B cell (primary cell): ENCODE measurements at regions not wholly inside any gene's neighbourhood (a gene's known extent, or its start where the extent isn't known, plus 50 kb on each side); places are given as distances from the start of the nearest gene placed in this dataset.

Experiments
- ATAC-seq: fragments of 200-7000 bp; cut with Tn5 transposase; one replicate; pipeline ENCODE4 v1.10.0; 2021; ENCODE audit warnings: low read depth, mild to moderate bottlenecking, moderate number of reproducible peaks, moderate library complexity
- CTCF ChIA-PET: fragments of 350-600 bp; sonication (Branson Sonifier 250); formaldehyde crosslinking; loops from one replicate; lab custom pipeline; 2021; ENCODE audit warnings: antibody characterized with exemption, inconsistent platforms; lab: Charles Lee
- POLR2A ChIA-PET: fragments of 350-600 bp; sonication (Branson Sonifier 250); formaldehyde crosslinking; loops from one replicate; lab custom pipeline; 2021; ENCODE audit warnings: antibody characterized with exemption; lab: Charles Lee
- DNase-seq: peaks from one replicate; pipeline ENCODE4 v3.0.0; 2013
- H2AFZ ChIP-seq: 2 replicates; pipeline ENCODE4 v1.6.1; 2012; ENCODE audit warnings: mild to moderate bottlenecking, low read depth, low read length; ENCODE audit not compliant: insufficient read depth, poor library complexity, severe bottlenecking
- H3K27ac ChIP-seq, 2 donors: 1 replicate in 1 of 2; 2 replicates in 1 of 2; pipeline ENCODE4 v1.5.1; 2012 to 2013; ENCODE audit warnings: low read length in 2 of 2, mild to moderate bottlenecking in 2 of 2, moderate library complexity in 1 of 2
- H3K27me3 ChIP-seq, 4 experiments: fragments of 200-600 bp in 1 of 4; sonication (generic) in 1 of 4; replicated peaks in 1 of 4; 1 replicate in 2 of 4; 2 replicates in 2 of 4; pipeline versions ENCODE4 v1.6.1 to v1.7.0; 2013 to 2016; ENCODE audit warnings: low read length in 3 of 4, mild to moderate bottlenecking in 2 of 4, mixed read lengths in 1 of 4, moderate library complexity in 1 of 4; ENCODE audit not compliant: insufficient read depth in 4 of 4, control insufficient read depth in 3 of 4; ENCODE audit errors: control extremely low read depth in 1 of 4
- H3K36me3 ChIP-seq, 2 experiments: replicated peaks in 1 of 2; 1 replicate in 1 of 2; 2 replicates in 1 of 2; pipeline versions ENCODE4 v1.6.1 to v1.7.1; 2013; ENCODE audit warnings: low read length in 1 of 2; ENCODE audit not compliant: insufficient read depth in 2 of 2, control insufficient read depth in 1 of 2; ENCODE audit errors: control extremely low read depth in 1 of 2, extremely low read depth in 1 of 2
- H3K4me1 ChIP-seq, 2 donors: fragments of 200-600 bp in 1 of 2; sonication (generic) in 1 of 2; 1 replicate in 1 of 2; 2 replicates in 1 of 2; pipeline versions ENCODE4 v1.5.1 to v1.6.1; 2013 to 2017; ENCODE audit warnings: low read length in 2 of 2; ENCODE audit not compliant: control insufficient read depth in 2 of 2, insufficient read depth in 2 of 2
- H3K4me2 ChIP-seq: replicated peaks from 2 replicates; pipeline ENCODE3; 2012; ENCODE audit warnings: mild to moderate bottlenecking, low read depth, low read length; ENCODE audit not compliant: poor library complexity, severe bottlenecking
- H3K4me3 ChIP-seq, 5 experiments: fragments of 200-600 bp in 1 of 5; sonication (generic) in 1 of 5; 1 replicate in 3 of 5; 2 replicates in 2 of 5; pipeline versions ENCODE4 v1.5.1 to v1.7.0; 2011 to 2016; ENCODE audit warnings: low read length in 4 of 5, mild to moderate bottlenecking in 4 of 5, low read depth in 2 of 5, control low read depth in 1 of 5, moderate library complexity in 1 of 5; ENCODE audit not compliant: insufficient read depth in 1 of 5; ENCODE audit errors: control extremely low read depth in 1 of 5, extremely low read depth in 1 of 5
- H3K79me2 ChIP-seq: fragments of 200-600 bp; sonication (generic); one replicate; pipeline ENCODE4 v1.6.0; 2016; ENCODE audit warnings: low read length; ENCODE audit not compliant: control insufficient read depth, insufficient read depth
- H3K9ac ChIP-seq: fragments of 200-600 bp; sonication (generic); 2 replicates; pipeline ENCODE4 v1.6.1; 2017; ENCODE audit warnings: mild to moderate bottlenecking, low read length, moderate library complexity
- H3K9me3 ChIP-seq, 3 donors: one replicate each; pipeline versions ENCODE4 v1.6.1 to v1.7.1; 2013; ENCODE audit warnings: low read length in 2 of 3; ENCODE audit not compliant: control insufficient read depth in 2 of 3, insufficient read depth in 1 of 3; ENCODE audit errors: control extremely low read depth in 1 of 3
- H4K20me1 ChIP-seq: 2 replicates; pipeline ENCODE4 v1.6.0; 2012; ENCODE audit warnings: mild to moderate bottlenecking, low read length; ENCODE audit not compliant: insufficient read depth, control insufficient read depth, poor library complexity, severe bottlenecking
- H3K27ac Mint-ChIP-seq: one replicate; pipeline ENCODE4 v1.8.0; 2021; ENCODE audit warnings: mixed read lengths
- H3K27me3 Mint-ChIP-seq: one replicate; pipeline ENCODE4 v1.8.0; 2021; ENCODE audit warnings: mixed read lengths
- H3K4me1 Mint-ChIP-seq: one replicate; pipeline ENCODE4 v1.8.0; 2021; ENCODE audit warnings: mixed read lengths
- H3K4me3 Mint-ChIP-seq: one replicate; pipeline ENCODE4 v1.8.0; 2021; ENCODE audit warnings: mixed read lengths
- H3K9me3 Mint-ChIP-seq: one replicate; pipeline ENCODE4 v1.8.0; 2022; ENCODE audit warnings: mixed read lengths; ENCODE audit not compliant: insufficient read depth
- CTCF ChIP-seq: fragments of 200-600 bp; IDR thresholded peaks from one replicate; pipeline ENCODE4 v1.8.0; 2022; ENCODE audit warnings: antibody characterized with exemption, mild to moderate bottlenecking
- EZH2 ChIP-seq: IDR thresholded peaks from 2 replicates; pipeline ENCODE4 v1.6.1; 2012; ENCODE audit warnings: borderline replicate concordance, low read depth, mild to moderate bottlenecking, moderate library complexity, low read length; ENCODE audit not compliant: insufficient read depth, poor library complexity, severe bottlenecking
- WGBS: methylation state at CpG from one replicate; pipeline ENCODE4 v1.1.5; 2013; ENCODE audit warnings: missing lambda C conversion rate; ENCODE audit not compliant: insufficient coverage; 5-methylcytosine and 5-hydroxymethylcytosine counted together
- intact Hi-C: fragments of 100-400 bp; cut with micrococcal nuclease; formaldehyde crosslinking; loops from one replicate; pipeline ENCODE4 v1.10.0; 2022

- DNase-seq (no peak), ATAC-seq (no peak)
- no peaks in the 10 kb centered on the region for H3K27me3 Mint-ChIP-seq
- Histone ChIP-seq H3K9me3 (no peaks in the 10 kb centered on the region), H4K20me1 (no peaks in the 10 kb centered on the region), H3K36me3 (no peaks in the 10 kb centered on the region), H3K27ac (no peak overlapping the region), H3K4me3 (no peak overlapping the region), H3K4me2 (no peak overlapping the region), H3K9ac (no peak overlapping the region), H3K27me3 (no peaks in the 10 kb centered on the region), H3K4me1 (no peaks in the 10 kb centered on the region), H3K79me2 (no peaks in the 10 kb centered on the region), H2AFZ (no peak overlapping the region)
- ChIA-PET CTCF (no interaction called here), POLR2A (no interaction called here)
- H3K4me1 Mint-ChIP-seq: no peaks in the 10 kb centered on the region
- H3K9me3 Mint-ChIP-seq: peaks cover 4% of the 10 kb centered on the region
- TF ChIP-seq EZH2: no peak
- TF ChIP-seq CTCF: no peak
- no peak overlapping the region for H3K4me3 Mint-ChIP-seq
- intact Hi-C loops: no loop called here
- H3K27ac Mint-ChIP-seq: no peak overlapping the region
Observed at GRCh38 chr14:25436906-25437305, 387.0 kb upstream of the STXBP6 start.

- Mint-ChIP-seq H3K4me1 (no peaks in the 10 kb centered on the region), H3K9me3 (peaks cover 4% of the 10 kb centered on the region), H3K27ac (no peak overlapping the region), H3K4me3 (no peak overlapping the region), H3K27me3 (no peaks in the 10 kb centered on the region)
- H4K20me1 ChIP-seq: no peaks in the 10 kb centered on the region
- no peaks in the 10 kb centered on the region for H3K79me2 ChIP-seq
- ChIA-PET CTCF (no interaction called here), POLR2A (no interaction called here)
- H3K4me2 ChIP-seq: no peak overlapping the region
- H2AFZ ChIP-seq: no peak overlapping the region
- no peaks in the 10 kb centered on the region for H3K4me1 ChIP-seq
- H3K9me3 ChIP-seq: peaks cover 0 to 4% (median 0%) of the 10 kb centered on the region in 3 donors
- no peaks in the 10 kb centered on the region for H3K36me3 ChIP-seq
- TF ChIP-seq EZH2 (no peak), CTCF (no peak)
- no CpG with 5 or more reads among the region's 2 CpGs for WGBS
- no peak overlapping the region for H3K27ac ChIP-seq
- intact Hi-C loops: no loop called here
- no peak for DNase-seq
- no peak for ATAC-seq
- no peaks in the 10 kb centered on the region for H3K27me3 ChIP-seq
- no peak overlapping the region for H3K9ac ChIP-seq
- no peak overlapping the region for H3K4me3 ChIP-seq
Observed at GRCh38 chr14:25436288-25436875, 386.4 kb upstream of the STXBP6 start.
